H1 (cell line): ENCODE measurements at regions not wholly inside any gene's neighbourhood (a gene's known extent, or its start where the extent isn't known, plus 50 kb on each side); places are given as distances from the start of the nearest gene placed in this dataset.
A peak's percentile ranks its signal among the peaks of the same experiment; 100 is the strongest.

Source experiments
- CTCF ChIA-PET: fragments of 300-600 bp; sonication (Branson Sonifier 250); formaldehyde crosslinking; loops from one replicate; lab custom pipeline; 2021; ENCODE audit not compliant: partially characterized antibody; lab: Charles Lee
- POLR2A ChIA-PET: fragments of 300-600 bp; sonication (Branson Sonifier 250); formaldehyde crosslinking; loops from one replicate; lab custom pipeline; 2021; ENCODE audit warnings: inconsistent platforms; ENCODE audit not compliant: partially characterized antibody; lab: Charles Lee
- DNase-seq, 2 experiments: peaks; one replicate each; pipeline versions ENCODE4 v3.0.0 to v3.0.0-alpha.2; 2010 to 2022; ENCODE audit warnings: low spot score in 2 of 2, low read depth in 1 of 2, mixed read lengths in 1 of 2
- FAIRE-seq: peaks from 2 replicates; lab custom pipeline; 2011; peaks lifted over from hg19 to GRCh38; lab: Jason Lieb, UNC
- H2AFZ ChIP-seq: 2 replicates; pipeline ENCODE4 v1.8.1; 2012; ENCODE audit warnings: low read length, inconsistent platforms
- H2AK5ac ChIP-seq: 2 replicates; pipeline ENCODE4 v1.6.1; 2013; ENCODE audit warnings: low read depth, low read length
- H2BK120ac ChIP-seq: replicated peaks from 2 replicates; pipeline ENCODE3; 2013; ENCODE audit warnings: low read depth, low read length, inconsistent platforms
- H2BK12ac ChIP-seq: 2 replicates; pipeline ENCODE4 v1.6.1; 2013; ENCODE audit warnings: low read depth, low read length
- H2BK15ac ChIP-seq: 2 replicates; pipeline ENCODE4 v1.6.1; 2013; ENCODE audit warnings: low read length
- H2BK20ac ChIP-seq: 2 replicates; pipeline ENCODE4 v1.6.1; 2013; ENCODE audit warnings: low read length
- H2BK5ac ChIP-seq: 2 replicates; pipeline ENCODE4 v1.6.1; 2013; ENCODE audit warnings: low read depth, low read length
- H3K14ac ChIP-seq: 2 replicates; pipeline ENCODE4 v1.6.1; 2013; ENCODE audit warnings: inconsistent platforms; ENCODE audit not compliant: insufficient read length
- H3K18ac ChIP-seq: 2 replicates; pipeline ENCODE4 v1.6.1; 2013; ENCODE audit warnings: low read length; ENCODE audit errors: extremely low read depth
- H3K23ac ChIP-seq: 2 replicates; pipeline ENCODE4 v1.6.1; 2013; ENCODE audit warnings: inconsistent platforms; ENCODE audit not compliant: insufficient read length
- H3K23me2 ChIP-seq: 2 replicates; pipeline ENCODE4 v1.6.1; 2013; ENCODE audit warnings: low read depth, low read length
- H3K27ac ChIP-seq: 2 replicates; pipeline ENCODE4 v1.6.1; 2011; ENCODE audit warnings: low read depth, low read length, inconsistent platforms
- H3K27me3 ChIP-seq, 4 experiments: replicated peaks in 1 of 4; 1 replicate in 1 of 4; 2 replicates in 3 of 4; pipeline versions ENCODE4 v1.6.1 to v1.8.1; 2011 to 2013; ENCODE audit warnings: low read length in 3 of 4, mild to moderate bottlenecking in 3 of 4, inconsistent platforms in 2 of 4, mixed read lengths in 2 of 4, moderate library complexity in 1 of 4; ENCODE audit not compliant: control insufficient read depth in 3 of 4, insufficient read depth in 3 of 4; ENCODE audit errors: extremely low read depth in 1 of 4
- H3K36me3 ChIP-seq, 4 experiments: 2 replicates each; pipeline versions ENCODE4 v1.6.1 to v1.8.1; 2011 to 2013; ENCODE audit warnings: mild to moderate bottlenecking in 4 of 4, low read length in 3 of 4, moderate library complexity in 2 of 4, control low read depth in 1 of 4, inconsistent platforms in 1 of 4; ENCODE audit not compliant: insufficient read depth in 4 of 4, control insufficient read depth in 2 of 4
- H3K4ac ChIP-seq: replicated peaks from 2 replicates; pipeline ENCODE3; 2013; ENCODE audit warnings: low read length, low read depth, mixed read lengths, inconsistent platforms; ENCODE audit not compliant: insufficient read length
- H3K4me1 ChIP-seq, 4 experiments: replicated peaks in 1 of 4; 1 replicate in 1 of 4; 2 replicates in 3 of 4; pipeline versions ENCODE4 v1.6.1 to v1.8.1; 2011 to 2013; ENCODE audit warnings: low read length in 3 of 4, inconsistent platforms in 2 of 4, mixed read lengths in 1 of 4; ENCODE audit not compliant: insufficient read depth in 4 of 4, control insufficient read depth in 3 of 4
- H3K4me2 ChIP-seq, 2 experiments: 2 replicates each; pipeline versions ENCODE4 v1.6.1 to v1.8.1; 2011 to 2013; ENCODE audit warnings: low read depth in 2 of 2, low read length in 2 of 2, control low read depth in 1 of 2, inconsistent platforms in 1 of 2, mild to moderate bottlenecking in 1 of 2; ENCODE audit not compliant: insufficient read depth in 1 of 2
- H3K4me3 ChIP-seq, 4 experiments: fragments of 200-600, 300-600 bp in 1 of 4; sonication (generic), shearing (Covaris generic), sonication (Bioruptor Twin) in 1 of 4; 2 replicates each; pipeline versions ENCODE4 v1.5.1 to v1.8.1; 2011 to 2016; ENCODE audit warnings: low read length in 4 of 4, low read depth in 3 of 4, control low read depth in 2 of 4, inconsistent platforms in 2 of 4, mild to moderate bottlenecking in 2 of 4, mixed read lengths in 1 of 4, moderate library complexity in 1 of 4; ENCODE audit not compliant: insufficient read depth in 2 of 4; ENCODE audit errors: extremely low read depth in 1 of 4
- H3K56ac ChIP-seq: replicated peaks from 2 replicates; pipeline ENCODE3; 2013; ENCODE audit warnings: low read depth, mild to moderate bottlenecking, mixed read lengths, low read length, inconsistent platforms; ENCODE audit not compliant: insufficient read length
- H3K79me1 ChIP-seq: 2 replicates; pipeline ENCODE4 v1.6.1; 2013; ENCODE audit warnings: low read depth, low read length, control low read depth
- H3K79me2 ChIP-seq, 2 experiments: 2 replicates each; pipeline versions ENCODE4 v1.6.1 to v1.8.1; 2012 to 2013; ENCODE audit warnings: low read length in 2 of 2, mild to moderate bottlenecking in 2 of 2, inconsistent platforms in 1 of 2; ENCODE audit not compliant: insufficient read depth in 2 of 2, control insufficient read depth in 1 of 2
- H3K9ac ChIP-seq, 4 experiments: replicated peaks in 1 of 4; 1 replicate in 1 of 4; 2 replicates in 3 of 4; pipeline versions ENCODE4 v1.6.1 to v1.8.1; 2011 to 2013; ENCODE audit warnings: low read depth in 3 of 4, low read length in 3 of 4, control low read depth in 2 of 4, mild to moderate bottlenecking in 2 of 4, moderate library complexity in 2 of 4, inconsistent platforms in 1 of 4; ENCODE audit errors: extremely low read depth in 1 of 4
- H3K9me3 ChIP-seq, 2 experiments: 2 replicates each; pipeline versions ENCODE4 v1.6.1 to v1.8.1; 2012 to 2013; ENCODE audit warnings: mild to moderate bottlenecking in 2 of 2, moderate library complexity in 2 of 2, control low read depth in 1 of 2, inconsistent platforms in 1 of 2, low read depth in 1 of 2, low read length in 1 of 2, mixed read lengths in 1 of 2; ENCODE audit not compliant: insufficient read depth in 2 of 2
- H4K20me1 ChIP-seq, 2 experiments: replicated peaks in 1 of 2; 2 replicates each; pipeline versions ENCODE3 to v1.8.1; 2011 to 2013; ENCODE audit warnings: inconsistent platforms in 2 of 2, low read length in 2 of 2, mild to moderate bottlenecking in 1 of 2; ENCODE audit not compliant: insufficient read depth in 2 of 2, control insufficient read depth in 1 of 2
- H4K5ac ChIP-seq: 2 replicates; pipeline ENCODE4 v1.6.1; 2013; ENCODE audit warnings: low read length, low read depth, mixed read lengths, inconsistent platforms; ENCODE audit not compliant: insufficient read length
- H4K8ac ChIP-seq: 2 replicates; pipeline ENCODE4 v1.8.0; 2013; ENCODE audit warnings: mild to moderate bottlenecking, moderate library complexity, low read length, inconsistent platforms; ENCODE audit not compliant: insufficient read depth; ENCODE audit errors: extremely low read depth
- H4K91ac ChIP-seq: replicated peaks from 2 replicates; pipeline ENCODE3; 2013; ENCODE audit warnings: low read length, mixed read lengths, inconsistent platforms; ENCODE audit not compliant: insufficient read length
- BACH1 ChIP-seq: IDR thresholded peaks from 2 replicates; pipeline ENCODE4 v1.6.1; 2012; ENCODE audit warnings: low read length, improper control_type of control experiment
- BCL11A ChIP-seq, 2 experiments: IDR thresholded peaks; one replicate each; pipeline ENCODE4 v1.6.1; 2011; ENCODE audit warnings: low read depth in 2 of 2, low read length in 2 of 2, mild to moderate bottlenecking in 2 of 2
- TEAD4 ChIP-seq: IDR thresholded peaks from 2 replicates; pipeline ENCODE4 v1.6.1; 2012; ENCODE audit warnings: low read depth, low read length, inconsistent platforms, mixed read lengths
- WGBS, 2 experiments: shearing (Covaris generic) in 1 of 2; methylation state at CpG; one replicate each; pipeline versions ENCODE4 v1.1.6 to v1.1.7; 2013 to 2015; ENCODE audit warnings: low lambda C conversion rate in 2 of 2, mixed read lengths in 2 of 2, inconsistent platforms in 1 of 2, low coverage in 1 of 2, missing lambda C conversion rate in 1 of 2; ENCODE audit not compliant: insufficient replicate concordance in 2 of 2, insufficient coverage in 1 of 2, insufficient read length in 1 of 2; ENCODE audit errors: extremely low coverage in 1 of 2, missing lambda C conversion rate in 1 of 2; 5-methylcytosine and 5-hydroxymethylcytosine counted together

DNA sequence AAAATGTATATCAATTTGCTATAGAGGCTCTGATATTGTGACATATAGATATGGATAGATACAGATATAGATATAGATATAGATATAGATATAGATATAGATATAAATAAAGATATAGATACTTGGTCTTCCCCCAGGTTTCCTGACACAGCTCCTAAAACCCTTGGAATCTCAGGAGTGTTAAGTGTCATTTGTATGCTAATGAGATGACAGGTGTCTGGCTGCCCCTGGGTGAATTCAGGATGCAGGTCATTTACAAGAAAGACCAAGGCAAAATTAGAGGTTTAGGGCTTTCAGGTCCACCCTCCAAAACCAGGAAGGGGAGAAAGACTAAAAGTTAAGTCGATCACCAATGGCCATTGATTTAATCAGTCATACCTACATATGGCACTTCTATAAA, 1034.8 kb downstream of the PDHA2 start:
- Histone ChIP-seq H2BK12ac (no peak overlapping the region), H3K56ac (no peak overlapping the region), H4K5ac (no peak overlapping the region), H4K8ac (no peak overlapping the region), H3K4me3 (no peak overlapping the region), H2AK5ac (no peak overlapping the region), H3K79me2 (no peaks in the 10 kb centered on the region), H3K18ac (no peak overlapping the region), H3K4me2 (no peak overlapping the region; a peak in 1 of 4 replicates), H3K36me3 (peaks cover 0 to 6% (median 0%) of the 10 kb centered on the region in 4 experiments; a peak in 1 of 8 replicates), H2BK5ac (no peak overlapping the region), H2BK120ac (no peak overlapping the region), H2AFZ (no peak overlapping the region), H3K79me1 (no peaks in the 10 kb centered on the region), H3K23ac (no peak overlapping the region), H3K14ac (no peak overlapping the region), H2BK15ac (no peak overlapping the region), H3K4me1 (peaks cover 0 to 4% (median 0%) of the 10 kb centered on the region in 4 experiments; a peak in 1 of 7 replicates), H3K23me2 (no peaks in the 10 kb centered on the region), H3K27me3 (no peaks in the 10 kb centered on the region), H2BK20ac (no peak overlapping the region), H3K9me3 (peaks cover 13 to 24% of the 10 kb centered on the region in 2 experiments; a peak in 3 of 4 replicates), H3K27ac (no peak overlapping the region), H3K4ac (no peak overlapping the region), H3K9ac (no peak overlapping the region), H4K20me1 (no peaks in the 10 kb centered on the region), H4K91ac (no peak overlapping the region)
- FAIRE-seq (no peak), DNase-seq (peak in 1 of 2 experiments; percentile 9)
- TF ChIP-seq BACH1, result no peak
- TF ChIP-seq TEAD4, result peak; percentile 56; the same call in 1 of the 2 replicates
- no peak for TF ChIP-seq BCL11A (IDR thresholded peaks at IDR 0.05; ENCODE audit: low read depth in 2 of 2, low read length in 2 of 2)
- 82% methylated on average over 1 of the region's 1 CpG; no CpG with 5 or more reads in 1 of the 2 experiments for WGBS, 2 experiments
- ChIA-PET CTCF (interaction anchor here (1.0 kb wide), 1 partner anchor 10 kb away, joined by 3 read pairs; no protein-coding TSS in a partner anchor), POLR2A (no interaction called here)
